GM12891 (cell line): ENCODE measurements at regions not wholly inside any gene's neighbourhood (a gene's known extent, or its start where the extent isn't known, plus 50 kb on each side); places are given as distances from the start of the nearest gene placed in this dataset.
"Not testable (repeated sequence)": the region's sequence is repeated elsewhere in the genome, so short reads cannot be mapped to it uniquely, and the experiment has no call there.

ENCODE experiments used
- DNase-seq: peaks from one replicate; pipeline ENCODE4 v3.0.0; 2011; ENCODE audit warnings: low spot score; ENCODE audit not compliant: insufficient read length
- FAIRE-seq: peaks from 2 replicates; lab custom pipeline; 2011; peaks lifted over from hg19 to GRCh38; lab: Jason Lieb, UNC
- PAX5 ChIP-seq: IDR thresholded peaks from 2 replicates; pipeline ENCODE4 v1.6.1; 2011; ENCODE audit warnings: low read length, moderate library complexity, mild to moderate bottlenecking; ENCODE audit not compliant: insufficient read depth, severe bottlenecking
- POLR2A ChIP-seq: IDR thresholded peaks from 2 replicates; pipeline ENCODE4 v1.6.1; 2011; ENCODE audit warnings: low read depth, low read length, control low read depth
- POLR2AphosphoS5 ChIP-seq: IDR thresholded peaks from 2 replicates; pipeline ENCODE4 v1.6.1; 2011; ENCODE audit warnings: low read depth, low read length, control low read depth
- POU2F2 ChIP-seq: IDR thresholded peaks from 2 replicates; pipeline ENCODE4 v1.6.1; 2011; ENCODE audit warnings: low read depth, mild to moderate bottlenecking, control low read depth, low read length, moderate library complexity
- SPI1 ChIP-seq: IDR thresholded peaks from 2 replicates; pipeline ENCODE4 v1.6.1; 2011; ENCODE audit warnings: low read depth, low read length, control low read depth
- TAF1 ChIP-seq: IDR thresholded peaks from 2 replicates; pipeline ENCODE4 v1.6.1; 2011; ENCODE audit warnings: low read depth, low read length, control low read depth

- TF ChIP-seq POU2F2 (no peak), PAX5 (no peak), POLR2AphosphoS5 (no peak), SPI1 (no peak), POLR2A (no peak), TAF1 (no peak)
- no peak for DNase-seq
These were observed 312.7 kb upstream of the B3GAT1 start for GRCh38 chr11:134724779-134725140.

GRCh38 chr11:134724106-134724778, 312.2 kb upstream of the B3GAT1 start:
- FAIRE-seq (no peak), DNase-seq (no peak)
- TF ChIP-seq SPI1, result no peak

More at GRCh38 chr11:134724779-134725140, 312.7 kb upstream of the B3GAT1 start:
- no peak for FAIRE-seq

- DNase-seq, FAIRE-seq: not testable (repeated sequence)
These were observed 308.6 kb upstream of the B3GAT1 start for GRCh38 chr11:134720691-134721070.

GRCh38 chr11:134719940-134720690, 308.1 kb upstream of the B3GAT1 start:
- not testable (repeated sequence) for FAIRE-seq, DNase-seq

- TF ChIP-seq PAX5 (no peak), POU2F2 (no peak), SPI1 (no peak), POLR2AphosphoS5 (no peak)
- no peak for FAIRE-seq
- DNase-seq, result no peak
These were observed 307.4 kb upstream of the B3GAT1 start for GRCh38 chr11:134719397-134719796.

GRCh38 chr11:134716582-134716981, 304.5 kb upstream of the B3GAT1 start:
- DNase-seq (no peak), FAIRE-seq (no peak)
- TF ChIP-seq PAX5 (no peak), POLR2AphosphoS5 (no peak), SPI1 (no peak), TAF1 (no peak), POU2F2 (no peak), POLR2A (no peak)

GRCh38 chr11:134714021-134714656, 302.1 kb upstream of the B3GAT1 start:
- FAIRE-seq, result no peak
- no peak for TF ChIP-seq POLR2AphosphoS5
- TF ChIP-seq TAF1, result no peak
- TF ChIP-seq POLR2A, result no peak
- TF ChIP-seq POU2F2, result no peak
- no peak for TF ChIP-seq PAX5
- no peak for TF ChIP-seq SPI1
- no peak for DNase-seq

GRCh38 chr11:134712228-134713145, 300.4 kb upstream of the B3GAT1 start:
- FAIRE-seq (no peak), DNase-seq (no peak)

GRCh38 chr11:134711588-134711987, 299.5 kb upstream of the B3GAT1 start:
- TF ChIP-seq PAX5 (no peak), POLR2A (no peak), TAF1 (no peak), POLR2AphosphoS5 (no peak), POU2F2 (no peak), SPI1 (no peak)
- FAIRE-seq (no peak), DNase-seq (no peak)

More at GRCh38 chr11:134712228-134713145, 300.4 kb upstream of the B3GAT1 start:
- TF ChIP-seq SPI1 (no peak), POLR2A (no peak), POU2F2 (no peak), POLR2AphosphoS5 (no peak), PAX5 (no peak), TAF1 (no peak)
